A673 (cell line): ENCODE measurements at regions not wholly inside any gene's neighbourhood (a gene's known extent, or its start where the extent isn't known, plus 50 kb on each side); places are given as distances from the start of the nearest gene placed in this dataset.

Source experiments
- CTCF ChIP-seq: fragments of 300-800, 200-600 bp; sonication (generic); conservative IDR thresholded peaks from 2 replicates; pipeline ENCODE4 v1.5.1; 2017; ENCODE audit warnings: low read depth, mild to moderate bottlenecking, antibody characterized with exemption, low read length, moderate library complexity, mixed read lengths
- EZH2 ChIP-seq: fragments of 200-600 bp; sonication (generic); IDR thresholded peaks from 2 replicates; pipeline ENCODE4 v1.6.1; 2017; ENCODE audit warnings: borderline replicate concordance, low read depth, mild to moderate bottlenecking, mixed read lengths, antibody characterized with exemption, low read length; ENCODE audit not compliant: poor library complexity, severe bottlenecking

- TF ChIP-seq CTCF (no peak), EZH2 (no peak)
Measured at GRCh38 chr2:38214209-38214717, 138.3 kb upstream of the CYP1B1 start.
